GM23248 (cell line): ENCODE measurements at regions not wholly inside any gene's neighbourhood (a gene's known extent, or its start where the extent isn't known, plus 50 kb on each side); places are given as distances from the start of the nearest gene placed in this dataset.

Experiments
- DNase-seq: peaks from one replicate; pipeline ENCODE4 v3.0.0-alpha.2; 2015
- H2AFZ ChIP-seq: fragments of 200-600 bp; sonication (generic); 2 replicates; pipeline ENCODE4 v1.6.1; 2016; ENCODE audit warnings: antibody characterized with exemption
- H3F3A ChIP-seq: fragments of 200-600 bp; sonication (generic); 2 replicates; pipeline ENCODE4 v1.6.1; 2016; ENCODE audit warnings: mild to moderate bottlenecking, antibody characterized with exemption, mixed run types; ENCODE audit not compliant: insufficient read depth
- H3K27ac ChIP-seq: fragments of 200-600 bp; sonication (generic); 2 replicates; pipeline ENCODE4 v1.5.1; 2016; ENCODE audit warnings: mild to moderate bottlenecking
- H3K27me3 ChIP-seq: fragments of 200-600 bp; sonication (generic); replicated peaks from 2 replicates; pipeline ENCODE4 v1.6.1; 2016; ENCODE audit warnings: mild to moderate bottlenecking; ENCODE audit not compliant: insufficient read depth
- H3K36me3 ChIP-seq: fragments of 200-600 bp; sonication (generic); 2 replicates; pipeline ENCODE4 v1.6.1; 2016; ENCODE audit warnings: low read depth, mild to moderate bottlenecking
- H3K4me1 ChIP-seq: fragments of 200-600 bp; sonication (generic); 2 replicates; pipeline ENCODE4 v1.6.1; 2016; ENCODE audit warnings: mild to moderate bottlenecking; ENCODE audit not compliant: insufficient read depth
- H3K4me2 ChIP-seq: fragments of 200-600 bp; sonication (generic); one replicate; pipeline ENCODE4 v1.6.1; 2016; ENCODE audit warnings: mild to moderate bottlenecking; ENCODE audit not compliant: unreplicated experiment
- H3K4me3 ChIP-seq: fragments of 200-600 bp; sonication (generic); 2 replicates; pipeline ENCODE4 v1.5.1; 2016; ENCODE audit warnings: mild to moderate bottlenecking
- H3K79me2 ChIP-seq: fragments of 200-600 bp; sonication (generic); 2 replicates; pipeline ENCODE4 v1.6.1; 2016; ENCODE audit warnings: mild to moderate bottlenecking; ENCODE audit not compliant: insufficient read depth
- H3K9ac ChIP-seq: fragments of 200-600 bp; sonication (generic); 2 replicates; pipeline ENCODE4 v1.6.1; 2016; ENCODE audit warnings: mild to moderate bottlenecking
- H3K9me2 ChIP-seq: fragments of 200-600 bp; sonication (generic); 2 replicates; pipeline ENCODE4 v1.6.1; 2016; ENCODE audit warnings: mixed run types, mild to moderate bottlenecking, moderate library complexity; ENCODE audit not compliant: insufficient read depth
- H3K9me3 ChIP-seq: fragments of 200-600 bp; sonication (generic); one replicate; pipeline ENCODE4 v1.6.1; 2017; ENCODE audit warnings: low read depth
- H4K20me1 ChIP-seq: fragments of 200-600 bp; sonication (generic); 2 replicates; pipeline ENCODE4 v1.6.0; 2016; ENCODE audit not compliant: insufficient read depth
- EZH2 ChIP-seq: fragments of 200-600 bp; sonication (generic); IDR thresholded peaks from 2 replicates; pipeline ENCODE4 v1.6.1; 2018; ENCODE audit warnings: antibody characterized with exemption, mild to moderate bottlenecking; ENCODE audit not compliant: insufficient read depth, poor library complexity, severe bottlenecking
- EZH2phosphoT487 ChIP-seq: fragments of 200-600 bp; sonication (generic); IDR thresholded peaks from 2 replicates; pipeline ENCODE4 v1.6.1; 2018; ENCODE audit warnings: antibody characterized with exemption, moderate library complexity, mild to moderate bottlenecking, low read depth; ENCODE audit not compliant: insufficient read depth
- WGBS, 2 experiments: methylation state at CpG; one replicate each; pipeline ENCODE4 v1.1.6; 2015 to 2017; ENCODE audit warnings: low lambda C conversion rate in 2 of 2, low coverage in 1 of 2; ENCODE audit errors: missing lambda C conversion rate in 2 of 2; 5-methylcytosine and 5-hydroxymethylcytosine counted together
- in situ Hi-C: fragments of 300-500 bp; cut with MboI; formaldehyde crosslinking; loops from 2 replicates; pipeline ENCODE4 v1.15.0; 2020

DNA sequence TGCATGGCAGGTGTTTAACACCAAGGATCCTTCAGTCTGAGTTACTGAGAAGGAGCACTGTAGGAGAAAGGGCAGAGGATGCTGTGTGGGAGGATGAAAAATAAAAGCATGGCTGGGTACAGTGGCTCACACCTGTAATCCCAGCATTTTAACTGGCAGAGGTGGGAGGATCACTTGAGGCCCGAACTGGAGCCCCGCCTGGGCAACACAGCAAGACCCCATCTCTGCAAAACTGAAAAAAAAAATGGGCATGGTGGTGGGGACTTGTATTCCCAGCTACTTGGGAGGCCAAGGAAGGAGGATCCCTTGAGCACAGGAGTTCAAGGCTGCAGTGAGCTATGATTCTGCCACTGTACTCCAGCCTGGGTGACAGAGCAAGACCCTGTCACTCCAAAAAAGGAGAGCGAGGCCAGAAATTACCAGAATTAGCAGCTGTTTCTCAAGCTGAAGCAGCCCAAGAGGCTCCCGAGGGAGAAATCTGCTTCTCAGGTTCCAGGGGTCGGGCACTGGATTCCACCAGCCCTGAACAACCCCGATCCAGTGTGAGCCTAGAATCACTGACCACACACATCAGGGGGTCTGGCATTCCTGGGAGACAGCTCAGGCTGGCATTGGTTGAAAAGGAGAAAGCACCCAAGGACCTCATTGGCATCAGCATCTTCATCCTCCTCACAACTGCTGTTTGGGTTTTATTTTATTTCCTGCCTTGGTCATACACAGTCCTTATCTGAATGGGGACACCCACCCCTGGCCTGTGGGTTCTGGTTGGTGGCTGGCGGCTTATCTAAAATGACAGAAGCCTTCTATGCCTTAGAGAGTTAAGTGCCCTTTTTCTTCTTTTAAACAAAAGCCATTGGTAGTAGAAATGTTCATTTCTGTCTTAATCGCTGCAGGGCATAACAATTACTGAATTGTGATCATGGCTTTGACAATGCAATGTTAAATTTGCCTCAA lies 66.3 kb upstream of the TRIM2 start:
- no peak overlapping the region for H2AFZ ChIP-seq
- no peak overlapping the region for H3K9ac ChIP-seq
- H3K27ac ChIP-seq: no peak overlapping the region; the same call in 1 of the 2 replicates
- H3F3A ChIP-seq: peaks cover 14% of the 10 kb centered on the region
- no peaks in the 10 kb centered on the region for H3K9me3 ChIP-seq
- peaks cover 19% of the 10 kb centered on the region for H3K4me1 ChIP-seq
- in situ Hi-C loops: no loop called here
- peak overlapping the region; percentile 19 for H3K4me2 ChIP-seq
- H3K4me3 ChIP-seq: no peak overlapping the region
- TF ChIP-seq EZH2 (no peak), EZH2phosphoT487 (no peak)
- no peaks in the 10 kb centered on the region for H3K79me2 ChIP-seq
- no peaks in the 10 kb centered on the region for H3K9me2 ChIP-seq
- H3K36me3 ChIP-seq: no peaks in the 10 kb centered on the region
- H3K27me3 ChIP-seq: no peaks in the 10 kb centered on the region
- H4K20me1 ChIP-seq: no peaks in the 10 kb centered on the region
- 85 to 86% methylated on average over 8 of the region's 8 CpGs for WGBS, 2 experiments
- DNase-seq: no peak

DNA sequence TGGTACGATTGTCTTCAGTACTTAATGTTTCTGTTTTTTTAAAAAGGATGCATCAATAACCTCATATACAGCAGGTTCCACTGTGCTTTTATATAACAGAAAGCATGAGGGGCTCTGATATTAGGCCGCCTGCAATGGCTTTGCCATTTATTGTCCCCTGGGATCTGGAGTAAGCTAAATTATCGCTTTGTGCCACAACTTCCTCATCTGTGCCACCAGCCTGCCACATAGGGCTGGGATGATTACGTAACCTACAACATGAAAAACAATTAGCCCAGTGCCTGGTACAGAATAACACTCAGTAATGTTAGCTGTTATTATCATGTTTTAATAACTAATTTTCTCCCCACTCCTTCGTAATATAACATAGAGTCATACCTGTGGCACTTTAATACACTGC lies 65.5 kb upstream of the TRIM2 start:
- Histone ChIP-seq H3K9me2 (no peaks in the 10 kb centered on the region), H3K9ac (no peak overlapping the region), H3K36me3 (no peaks in the 10 kb centered on the region), H3K4me3 (no peak overlapping the region), H3K27ac (no peak overlapping the region), H4K20me1 (no peaks in the 10 kb centered on the region), H3F3A (peaks cover 20% of the 10 kb centered on the region), H3K79me2 (no peaks in the 10 kb centered on the region), H3K4me2 (no peak overlapping the region), H3K9me3 (no peaks in the 10 kb centered on the region), H3K4me1 (peaks cover 27% of the 10 kb centered on the region), H2AFZ (no peak overlapping the region), H3K27me3 (no peaks in the 10 kb centered on the region)
- no peak for DNase-seq
- no peak for TF ChIP-seq EZH2phosphoT487
- TF ChIP-seq EZH2: no peak
- 97 to 99% methylated on average over 5 of the region's 5 CpGs for WGBS, 2 experiments
- in situ Hi-C loops: no loop called here

DNA sequence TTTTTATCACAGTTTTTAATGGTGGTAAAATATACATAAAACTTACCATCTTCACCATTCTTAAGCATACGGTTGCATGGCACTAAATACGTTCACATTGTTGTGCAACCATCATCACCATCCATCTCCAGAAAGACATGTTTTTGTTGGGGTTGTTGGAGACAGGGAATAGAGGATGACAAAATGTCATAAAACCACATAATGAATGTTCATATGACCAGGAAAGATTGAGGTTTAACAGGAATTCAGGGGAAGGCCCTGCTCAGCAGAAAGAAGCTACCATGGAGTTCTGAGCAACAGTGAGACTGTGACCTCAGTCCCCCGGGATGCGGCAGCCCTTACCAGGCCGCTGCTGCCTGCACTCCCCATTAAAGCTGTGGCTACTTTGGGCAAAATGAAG lies 63.9 kb upstream of the TRIM2 start:
- Histone ChIP-seq H3K79me2 (no peaks in the 10 kb centered on the region), H4K20me1 (no peaks in the 10 kb centered on the region), H3K36me3 (no peaks in the 10 kb centered on the region), H3F3A (peaks cover 29% of the 10 kb centered on the region), H3K4me3 (no peak overlapping the region), H3K27ac (peak overlapping the region; percentile 20; the same call in 1 of the 2 replicates), H2AFZ (no peak overlapping the region), H3K27me3 (no peaks in the 10 kb centered on the region), H3K9me2 (no peaks in the 10 kb centered on the region), H3K9ac (no peak overlapping the region), H3K9me3 (no peaks in the 10 kb centered on the region), H3K4me1 (peaks cover 34% of the 10 kb centered on the region), H3K4me2 (no peak overlapping the region)
- TF ChIP-seq EZH2 (no peak), EZH2phosphoT487 (no peak)
- WGBS, 2 experiments: 73 to 79% methylated on average over 5 of the region's 5 CpGs
- in situ Hi-C loops: loop anchor here (5.0 kb wide), 1 partner anchor 177 kb away; no protein-coding TSS in a partner anchor
- DNase-seq: peak; percentile 54

DNA sequence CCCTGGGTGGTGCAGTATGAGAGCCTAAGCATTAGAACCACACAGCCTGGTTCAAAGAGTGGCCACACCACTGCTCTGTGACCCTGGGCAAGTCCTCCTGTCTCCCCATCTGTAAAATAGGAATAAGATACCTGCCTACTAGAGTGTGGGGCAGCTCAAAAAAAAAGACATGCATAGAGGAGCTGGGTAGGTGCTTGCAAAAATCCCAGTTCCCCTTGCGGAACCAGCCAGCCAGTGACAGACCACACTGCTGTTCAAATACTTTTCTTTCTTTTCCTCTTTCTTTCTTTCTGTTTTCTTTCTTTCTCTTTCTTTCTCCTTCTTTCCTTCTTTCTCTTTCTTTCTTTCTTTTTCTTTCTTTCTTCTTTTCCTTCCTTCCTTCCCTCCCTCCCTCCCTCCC lies 63.0 kb upstream of the TRIM2 start:
- in situ Hi-C loops: loop anchor here (5.0 kb wide), 1 partner anchor 176 kb away; no protein-coding TSS in a partner anchor
- no peak overlapping the region for H3K4me3 ChIP-seq

More for the DNA sequence above, 63.0 kb upstream of the TRIM2 start:
- no peak overlapping the region for H2AFZ ChIP-seq
- H3K27me3 ChIP-seq: no peaks in the 10 kb centered on the region
- no peaks in the 10 kb centered on the region for H4K20me1 ChIP-seq
- H3K36me3 ChIP-seq: no peaks in the 10 kb centered on the region
- H3K79me2 ChIP-seq: no peaks in the 10 kb centered on the region
- no peak overlapping the region for H3K4me2 ChIP-seq
- H3K9ac ChIP-seq: no peak overlapping the region
- no peak overlapping the region for H3K27ac ChIP-seq
- TF ChIP-seq EZH2 (no peak), EZH2phosphoT487 (no peak)
- no peak for DNase-seq
- H3K9me3 ChIP-seq: no peaks in the 10 kb centered on the region
- H3K9me2 ChIP-seq: no peaks in the 10 kb centered on the region
- peaks cover 24% of the 10 kb centered on the region for H3F3A ChIP-seq
- WGBS, 2 experiments: 96 to 100% methylated on average over 1 of the region's 1 CpG
- peaks cover 37% of the 10 kb centered on the region for H3K4me1 ChIP-seq
